ENCODE measurements at regions not wholly inside any gene's neighbourhood (a gene's known extent, or its start where the extent isn't known, plus 50 kb on each side); places are given as distances from the start of the nearest gene placed in this dataset.
"Not testable (repeated sequence)": the region's sequence is repeated elsewhere in the genome, so short reads cannot be mapped to it uniquely, and the experiment has no call there.

DNA sequence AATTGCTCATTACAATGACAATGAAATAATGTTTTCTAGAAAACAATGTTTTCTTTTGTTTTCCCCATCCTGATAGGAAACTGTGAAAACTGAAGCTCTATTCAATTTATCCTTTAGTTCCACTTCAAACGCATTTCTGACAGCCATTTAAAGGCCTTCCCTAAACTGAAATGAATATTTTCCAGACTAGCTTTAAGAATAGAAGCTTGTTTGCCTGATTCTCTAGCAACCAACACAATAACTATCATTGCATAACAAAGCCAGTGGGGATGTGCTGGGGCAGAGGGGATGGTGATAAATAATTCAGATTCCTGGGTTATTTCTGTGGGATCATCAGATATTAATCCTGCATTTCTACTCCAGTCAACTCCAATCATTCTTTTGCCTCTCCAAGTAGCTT, 427.1 kb downstream of the RND3 start:
- H3K27ac ChIP-seq, result no peak overlapping the region
- intact Hi-C loops (cut with DNase I), result no loop called here
- no peak for TF ChIP-seq POLR2A (IDR thresholded peaks at IDR 0.05)
- TF ChIP-seq, protein P1, sequence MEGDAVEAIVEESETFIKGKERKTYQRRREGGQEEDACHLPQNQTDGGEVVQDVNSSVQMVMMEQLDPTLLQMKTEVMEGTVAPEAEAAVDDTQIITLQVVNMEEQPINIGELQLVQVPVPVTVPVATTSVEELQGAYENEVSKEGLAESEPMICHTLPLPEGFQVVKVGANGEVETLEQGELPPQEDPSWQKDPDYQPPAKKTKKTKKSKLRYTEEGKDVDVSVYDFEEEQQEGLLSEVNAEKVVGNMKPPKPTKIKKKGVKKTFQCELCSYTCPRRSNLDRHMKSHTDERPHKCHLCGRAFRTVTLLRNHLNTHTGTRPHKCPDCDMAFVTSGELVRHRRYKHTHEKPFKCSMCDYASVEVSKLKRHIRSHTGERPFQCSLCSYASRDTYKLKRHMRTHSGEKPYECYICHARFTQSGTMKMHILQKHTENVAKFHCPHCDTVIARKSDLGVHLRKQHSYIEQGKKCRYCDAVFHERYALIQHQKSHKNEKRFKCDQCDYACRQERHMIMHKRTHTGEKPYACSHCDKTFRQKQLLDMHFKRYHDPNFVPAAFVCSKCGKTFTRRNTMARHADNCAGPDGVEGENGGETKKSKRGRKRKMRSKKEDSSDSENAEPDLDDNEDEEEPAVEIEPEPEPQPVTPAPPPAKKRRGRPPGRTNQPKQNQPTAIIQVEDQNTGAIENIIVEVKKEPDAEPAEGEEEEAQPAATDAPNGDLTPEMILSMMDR (IDR thresholded peaks at IDR 0.05), result no peak
- H3K4me1 ChIP-seq, result no peaks in the 10 kb centered on the region
- H3K9me3 ChIP-seq, result no peaks in the 10 kb centered on the region
- DNase-seq (no peak), ATAC-seq (no peak)
- H3K36me3 ChIP-seq (replicated peaks in 1 of 2; ENCODE audit: insufficient read depth in 1 of 2, low read depth in 2 of 2), result no peaks in the 10 kb centered on the region
- no peaks in the 10 kb centered on the region for H3K27me3 ChIP-seq
- no peak overlapping the region for H3K4me3 ChIP-seq
- 52% methylated on average over 1 of the region's 1 CpG for WGBS, 2 donors

DNA sequence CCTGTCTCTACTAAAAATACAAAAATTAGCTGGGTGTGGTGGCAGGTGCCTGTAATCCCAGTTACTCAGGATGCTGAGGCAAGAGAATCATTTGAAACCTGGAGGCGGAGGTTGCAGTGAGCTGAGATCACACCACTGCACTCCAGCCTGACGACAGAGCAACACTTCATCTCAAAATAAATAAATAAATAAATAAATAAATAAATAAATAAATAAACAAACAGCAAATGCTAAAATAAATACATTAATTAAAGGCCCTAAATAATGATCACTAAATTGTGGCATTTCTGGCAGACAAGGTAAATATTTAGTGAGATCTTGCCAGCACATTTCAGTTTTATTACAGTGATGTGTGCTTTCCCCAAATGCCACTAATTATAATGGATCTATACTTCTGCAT, 427.8 kb downstream of the RND3 start:
- H3K9me3 ChIP-seq; DNase-seq; H3K36me3 ChIP-seq (replicated peaks in 1 of 2; ENCODE audit: insufficient read depth in 1 of 2, low read depth in 2 of 2); H3K27me3 ChIP-seq; ATAC-seq; intact Hi-C loops (cut with DNase I); H3K4me3 ChIP-seq; H3K4me1 ChIP-seq; H3K27ac ChIP-seq: not testable (repeated sequence)
- 98% methylated on average over 2 of the region's 2 CpGs for WGBS, 2 donors

DNA sequence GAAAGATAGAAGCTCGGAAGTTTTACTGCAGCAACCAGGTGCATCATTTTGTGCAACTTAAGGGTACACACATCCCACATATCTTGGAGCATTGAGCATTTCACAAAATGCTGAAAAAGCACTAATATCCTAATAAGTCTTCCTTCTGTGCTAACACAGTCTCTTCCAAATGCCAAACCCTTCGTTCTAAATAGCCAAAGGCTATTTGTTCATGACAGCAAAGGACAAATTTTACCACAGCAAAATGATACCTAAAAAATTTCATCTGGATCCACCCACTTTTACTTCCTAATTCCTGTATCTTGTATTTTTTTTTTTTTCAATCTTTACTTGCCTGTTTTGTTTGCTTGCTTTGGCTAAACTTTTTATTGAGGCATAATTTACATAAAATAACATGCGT, 435.0 kb downstream of the RND3 start:
- TF ChIP-seq POLR2A (IDR thresholded peaks at IDR 0.05), result no peak
- TF ChIP-seq, protein P1 (IDR thresholded peaks at IDR 0.05), result no peak
- H3K36me3 ChIP-seq (replicated peaks in 1 of 2; ENCODE audit: insufficient read depth in 1 of 2, low read depth in 2 of 2), result no peaks in the 10 kb centered on the region
- no peaks in the 10 kb centered on the region for H3K9me3 ChIP-seq
- 75 to 82% methylated on average over 3 of the region's 3 CpGs for WGBS, 2 donors
- intact Hi-C loops (cut with DNase I), result no loop called here
- DNase-seq, result no peak
- no peaks in the 10 kb centered on the region for H3K4me1 ChIP-seq
- ATAC-seq, result no peak
- H3K27me3 ChIP-seq, result no peaks in the 10 kb centered on the region
- no peak overlapping the region for H3K27ac ChIP-seq
- no peak overlapping the region for H3K4me3 ChIP-seq

DNA sequence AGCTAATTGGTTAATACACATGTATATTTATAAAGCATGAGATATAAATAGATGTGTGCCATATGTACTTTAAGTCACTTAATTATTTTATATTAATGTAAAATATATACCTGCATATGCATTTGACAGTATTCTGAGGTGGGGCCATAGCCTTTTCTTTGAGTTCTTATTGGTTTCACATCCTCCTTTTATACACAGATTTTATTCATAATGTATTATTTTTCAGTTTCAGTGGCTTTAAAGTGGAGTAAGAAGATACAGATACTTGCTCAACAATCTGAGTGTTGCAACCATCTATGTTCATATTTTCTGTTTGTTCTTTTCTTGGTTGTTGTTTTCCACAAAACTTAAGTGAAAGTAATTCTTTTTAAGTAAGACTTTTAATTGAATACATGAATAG, 436.5 kb downstream of the RND3 start:
- H3K9me3 ChIP-seq, result no peaks in the 10 kb centered on the region
- DNase-seq (no peak), ATAC-seq (no peak)
- no peaks in the 10 kb centered on the region for H3K4me1 ChIP-seq
- intact Hi-C loops (cut with DNase I), result no loop called here
- TF ChIP-seq, protein P1 (IDR thresholded peaks at IDR 0.05), result no peak
- TF ChIP-seq POLR2A (IDR thresholded peaks at IDR 0.05), result no peak
- H3K27me3 ChIP-seq, result no peaks in the 10 kb centered on the region
- no peaks in the 10 kb centered on the region for H3K36me3 ChIP-seq (replicated peaks in 1 of 2; ENCODE audit: insufficient read depth in 1 of 2, low read depth in 2 of 2)
- no peak overlapping the region for H3K27ac ChIP-seq
- no peak overlapping the region for H3K4me3 ChIP-seq

DNA sequence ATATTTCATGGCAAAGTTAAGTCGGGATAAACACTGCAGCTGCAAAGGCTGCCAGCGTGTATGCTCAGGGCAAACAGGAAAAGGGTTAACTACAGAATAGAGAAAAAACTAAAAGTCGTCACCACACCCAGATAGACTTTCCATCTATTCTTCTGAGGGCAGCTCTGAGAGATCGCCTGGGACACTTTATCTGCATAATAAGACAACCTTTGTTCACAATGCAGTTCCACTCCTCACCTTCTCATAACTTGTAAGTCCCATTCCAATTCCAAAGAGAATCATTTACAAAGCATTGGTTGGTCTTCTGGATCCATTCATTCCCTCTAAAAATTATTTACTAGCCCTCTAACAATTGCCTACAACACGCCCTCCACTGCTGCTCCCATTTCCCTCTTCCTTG, 437.4 kb downstream of the RND3 start:
- no peak overlapping the region for H3K27ac ChIP-seq
- H3K4me3 ChIP-seq, result no peak overlapping the region
- H3K9me3 ChIP-seq, result no peaks in the 10 kb centered on the region
- intact Hi-C loops (cut with DNase I), result no loop called here
- no peaks in the 10 kb centered on the region for H3K27me3 ChIP-seq
- DNase-seq (no peak), ATAC-seq (no peak)
- H3K36me3 ChIP-seq (replicated peaks in 1 of 2; ENCODE audit: insufficient read depth in 1 of 2, low read depth in 2 of 2), result no peaks in the 10 kb centered on the region
- no peaks in the 10 kb centered on the region for H3K4me1 ChIP-seq
- TF ChIP-seq, protein P1 (IDR thresholded peaks at IDR 0.05), result no peak
- no peak for TF ChIP-seq POLR2A (IDR thresholded peaks at IDR 0.05)
- WGBS, 2 donors, result 70 to 76% methylated on average over 5 of the region's 5 CpGs
